Thyroid gland (tissue), 4 donors: ENCODE measurements at regions not wholly inside any gene's neighbourhood (a gene's known extent, or its start where the extent isn't known, plus 50 kb on each side); places are given as distances from the start of the nearest gene placed in this dataset.

ENCODE experiments used
- POLR2A ChIP-seq, 2 donors: fragments of 450-650 bp; IDR thresholded peaks; one replicate each; pipeline ENCODE4 v1.6.1; 2017; ENCODE audit warnings: antibody characterized with exemption in 2 of 2, mild to moderate bottlenecking in 2 of 2, moderate library complexity in 1 of 2
- TF ChIP-seq, protein P1 (sequence below), 6 experiments: fragments of 200-600 bp in 3 of 6; fragments of 450-650 bp in 3 of 6; sonication (generic) in 3 of 6; IDR thresholded peaks; one replicate each; pipeline ENCODE4 v1.5.1; 2016 to 2019; ENCODE audit warnings: antibody characterized with exemption in 6 of 6, mild to moderate bottlenecking in 2 of 6, inconsistent platforms in 1 of 6, moderate library complexity in 1 of 6

DNA sequence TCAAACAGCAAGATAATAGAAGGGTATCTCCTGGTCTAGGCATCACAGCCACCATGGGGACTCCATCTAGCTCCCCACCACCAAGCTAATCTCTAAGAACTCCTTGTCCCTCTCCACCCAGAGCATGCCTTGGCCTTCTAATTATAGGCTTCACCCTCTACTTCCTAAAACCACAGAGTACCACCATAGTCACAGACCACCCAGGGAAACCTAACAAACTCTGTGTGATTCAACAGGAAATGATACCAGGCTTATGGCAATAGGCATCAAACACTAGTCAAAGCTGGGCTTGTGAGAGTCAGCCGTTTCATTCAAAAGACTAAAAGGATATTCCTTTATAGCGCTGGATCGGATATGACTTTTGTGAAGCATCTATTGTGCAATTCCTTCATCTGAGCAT lies 91.5 kb upstream of the NALF2 start:
- TF ChIP-seq, protein P1, sequence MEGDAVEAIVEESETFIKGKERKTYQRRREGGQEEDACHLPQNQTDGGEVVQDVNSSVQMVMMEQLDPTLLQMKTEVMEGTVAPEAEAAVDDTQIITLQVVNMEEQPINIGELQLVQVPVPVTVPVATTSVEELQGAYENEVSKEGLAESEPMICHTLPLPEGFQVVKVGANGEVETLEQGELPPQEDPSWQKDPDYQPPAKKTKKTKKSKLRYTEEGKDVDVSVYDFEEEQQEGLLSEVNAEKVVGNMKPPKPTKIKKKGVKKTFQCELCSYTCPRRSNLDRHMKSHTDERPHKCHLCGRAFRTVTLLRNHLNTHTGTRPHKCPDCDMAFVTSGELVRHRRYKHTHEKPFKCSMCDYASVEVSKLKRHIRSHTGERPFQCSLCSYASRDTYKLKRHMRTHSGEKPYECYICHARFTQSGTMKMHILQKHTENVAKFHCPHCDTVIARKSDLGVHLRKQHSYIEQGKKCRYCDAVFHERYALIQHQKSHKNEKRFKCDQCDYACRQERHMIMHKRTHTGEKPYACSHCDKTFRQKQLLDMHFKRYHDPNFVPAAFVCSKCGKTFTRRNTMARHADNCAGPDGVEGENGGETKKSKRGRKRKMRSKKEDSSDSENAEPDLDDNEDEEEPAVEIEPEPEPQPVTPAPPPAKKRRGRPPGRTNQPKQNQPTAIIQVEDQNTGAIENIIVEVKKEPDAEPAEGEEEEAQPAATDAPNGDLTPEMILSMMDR (IDR thresholded peaks at IDR 0.05) = no peak
- no peak for TF ChIP-seq POLR2A (IDR thresholded peaks at IDR 0.05)
